ENCODE measurements at regions not wholly inside any gene's neighbourhood (a gene's known extent, or its start where the extent isn't known, plus 50 kb on each side); places are given as distances from the start of the nearest gene placed in this dataset.

DNA sequence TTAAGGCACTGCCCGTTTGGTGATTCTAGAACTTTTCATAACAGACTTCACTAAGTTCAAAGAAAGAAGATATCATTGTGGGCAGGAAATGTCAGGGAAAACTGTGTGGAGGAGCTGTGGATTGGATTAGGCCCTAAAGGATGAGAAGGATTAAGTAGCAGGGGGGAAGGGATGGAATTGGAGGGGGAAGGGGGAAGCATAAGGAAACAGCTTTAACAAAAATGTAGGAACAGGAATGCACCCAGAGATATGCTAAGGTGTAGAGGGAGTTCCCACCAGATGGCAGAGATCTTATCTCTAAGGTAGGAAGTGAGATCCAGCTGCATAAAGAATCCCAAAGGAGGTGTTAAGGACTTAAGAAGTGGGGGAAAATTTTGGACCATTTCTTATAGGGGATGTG is 114.5 kb downstream of the LARP7 start:
- Histone ChIP-seq H3K4me3 (ENCODE audit: insufficient read length, low read depth) (no peak overlapping the region), H3K9me3 (ENCODE audit: insufficient read depth, low read length) (no peaks in the 10 kb centered on the region)

DNA sequence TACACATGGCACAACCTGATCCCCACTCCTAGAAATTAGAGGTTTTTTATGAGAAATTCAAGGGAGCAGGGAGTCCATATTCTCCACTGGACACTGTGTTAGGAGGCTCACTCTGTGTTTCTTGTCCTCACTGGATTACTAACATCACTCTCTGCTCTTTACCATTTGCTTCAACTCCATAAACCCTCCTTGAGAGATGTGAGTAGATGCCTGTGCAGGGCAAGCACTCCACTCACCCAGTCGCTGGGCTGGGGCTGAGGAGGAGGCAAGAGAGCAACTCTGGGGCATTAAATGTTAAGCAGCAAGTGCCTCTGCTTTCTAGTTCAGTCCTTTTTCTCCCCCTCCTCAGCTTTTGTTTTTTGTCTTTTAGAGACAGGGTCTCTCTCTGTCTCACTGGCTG is 115.1 kb downstream of the LARP7 start:
- Histone ChIP-seq H3K36me3 (ENCODE audit: insufficient read depth, insufficient read length, low read length) (peaks cover 19% of the 10 kb centered on the region), H3K27me3 (ENCODE audit: insufficient read depth, insufficient read length) (no peaks in the 10 kb centered on the region), H3K4me1 (ENCODE audit: insufficient read depth, insufficient read length) (no peaks in the 10 kb centered on the region), H3K9me3 (ENCODE audit: insufficient read depth, low read length) (no peaks in the 10 kb centered on the region), H3K9ac (ENCODE audit: insufficient read length, low read depth) (peak overlapping the region; percentile 53), H3K4me3 (ENCODE audit: insufficient read length, low read depth) (no peak overlapping the region)
- TF ChIP-seq YY1 (IDR thresholded peaks at IDR 0.05; ENCODE audit: insufficient read depth, insufficient read length): no peak
- TF ChIP-seq SUZ12 (IDR thresholded peaks at IDR 0.05; ENCODE audit: extremely low read depth, insufficient read depth, insufficient read length): no peak
- TF ChIP-seq ZNF274 (IDR thresholded peaks at IDR 0.05; ENCODE audit: low read depth, low read length): no peak
- no peak for DNase-seq (ENCODE audit: low read depth, low spot score)

More for the DNA sequence above, 114.5 kb downstream of the LARP7 start:
- Histone ChIP-seq H3K9ac (ENCODE audit: insufficient read length, low read depth) (peak overlapping the region; percentile 74), H3K27me3 (ENCODE audit: insufficient read depth, insufficient read length) (no peaks in the 10 kb centered on the region), H3K36me3 (ENCODE audit: insufficient read depth, insufficient read length, low read length) (peaks cover 19% of the 10 kb centered on the region), H3K4me1 (ENCODE audit: insufficient read depth, insufficient read length) (no peaks in the 10 kb centered on the region)
- TF ChIP-seq ZNF274 (IDR thresholded peaks at IDR 0.05; ENCODE audit: low read depth, low read length) (no peak), YY1 (IDR thresholded peaks at IDR 0.05; ENCODE audit: insufficient read depth, insufficient read length) (no peak), SUZ12 (IDR thresholded peaks at IDR 0.05; ENCODE audit: extremely low read depth, insufficient read depth, insufficient read length) (no peak)
- DNase-seq (ENCODE audit: low read depth, low spot score): peak; percentile 74

DNA sequence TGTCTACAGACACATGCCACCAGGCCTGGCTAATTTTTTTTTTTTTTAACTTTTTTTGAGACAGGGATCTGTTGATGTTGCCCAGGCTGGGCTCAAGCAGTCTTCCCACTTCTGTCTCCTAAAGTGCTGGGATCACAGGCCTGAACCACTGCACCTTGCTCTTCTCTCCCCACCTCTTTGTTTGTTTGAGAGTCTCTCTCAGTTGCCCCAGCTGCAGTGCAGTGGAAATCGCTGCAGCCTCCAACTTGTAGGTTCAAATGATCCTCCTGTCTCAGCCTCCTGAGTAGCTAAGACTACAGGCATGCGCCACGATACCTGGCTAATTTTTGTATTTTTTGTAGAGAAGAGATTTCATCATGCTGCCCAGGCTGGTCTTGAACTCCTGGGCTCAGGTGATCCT is 115.6 kb downstream of the LARP7 start:
- peaks cover 21% of the 10 kb centered on the region for H3K36me3 ChIP-seq (ENCODE audit: insufficient read depth, insufficient read length, low read length)
- DNase-seq (ENCODE audit: low read depth, low spot score): no peak
- TF ChIP-seq ZNF274 (IDR thresholded peaks at IDR 0.05; ENCODE audit: low read depth, low read length) (no peak), SUZ12 (IDR thresholded peaks at IDR 0.05; ENCODE audit: extremely low read depth, insufficient read depth, insufficient read length) (no peak), YY1 (IDR thresholded peaks at IDR 0.05; ENCODE audit: insufficient read depth, insufficient read length) (no peak)

DNA sequence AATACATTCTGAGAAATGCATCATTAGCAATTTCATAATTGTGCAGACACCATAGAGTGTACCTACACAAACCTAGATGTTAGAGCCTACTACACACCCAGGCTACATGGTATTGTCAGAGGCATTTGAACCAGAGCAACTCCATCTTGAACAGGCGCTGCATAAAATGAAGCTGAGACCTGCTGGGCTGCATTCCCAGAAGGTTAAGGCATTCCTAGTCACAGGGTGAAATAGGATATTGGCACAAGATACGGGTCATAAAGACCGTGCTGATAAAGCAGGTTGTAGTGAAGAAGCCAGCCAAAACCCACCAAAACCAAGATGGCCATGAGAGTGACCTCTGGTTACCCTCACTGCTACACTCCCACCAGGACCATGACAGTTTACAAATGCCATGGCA is 116.4 kb downstream of the LARP7 start:
- Histone ChIP-seq H3K36me3 (ENCODE audit: insufficient read depth, insufficient read length, low read length) (peaks cover 21% of the 10 kb centered on the region), H3K4me3 (ENCODE audit: insufficient read length, low read depth) (no peak overlapping the region), H3K27me3 (ENCODE audit: insufficient read depth, insufficient read length) (no peaks in the 10 kb centered on the region), H3K9me3 (ENCODE audit: insufficient read depth, low read length) (no peaks in the 10 kb centered on the region), H3K4me1 (ENCODE audit: insufficient read depth, insufficient read length) (no peaks in the 10 kb centered on the region), H3K9ac (ENCODE audit: insufficient read length, low read depth) (no peak overlapping the region)
- no peak for DNase-seq (ENCODE audit: low read depth, low spot score)
- TF ChIP-seq YY1 (IDR thresholded peaks at IDR 0.05; ENCODE audit: insufficient read depth, insufficient read length) (no peak), ZNF274 (IDR thresholded peaks at IDR 0.05; ENCODE audit: low read depth, low read length) (no peak), SUZ12 (IDR thresholded peaks at IDR 0.05; ENCODE audit: extremely low read depth, insufficient read depth, insufficient read length) (no peak)

More for the DNA sequence above, 115.6 kb downstream of the LARP7 start:
- Histone ChIP-seq H3K4me3 (ENCODE audit: insufficient read length, low read depth) (no peak overlapping the region), H3K27me3 (ENCODE audit: insufficient read depth, insufficient read length) (no peaks in the 10 kb centered on the region), H3K9me3 (ENCODE audit: insufficient read depth, low read length) (no peaks in the 10 kb centered on the region), H3K4me1 (ENCODE audit: insufficient read depth, insufficient read length) (no peaks in the 10 kb centered on the region), H3K9ac (ENCODE audit: insufficient read length, low read depth) (no peak overlapping the region)

DNA sequence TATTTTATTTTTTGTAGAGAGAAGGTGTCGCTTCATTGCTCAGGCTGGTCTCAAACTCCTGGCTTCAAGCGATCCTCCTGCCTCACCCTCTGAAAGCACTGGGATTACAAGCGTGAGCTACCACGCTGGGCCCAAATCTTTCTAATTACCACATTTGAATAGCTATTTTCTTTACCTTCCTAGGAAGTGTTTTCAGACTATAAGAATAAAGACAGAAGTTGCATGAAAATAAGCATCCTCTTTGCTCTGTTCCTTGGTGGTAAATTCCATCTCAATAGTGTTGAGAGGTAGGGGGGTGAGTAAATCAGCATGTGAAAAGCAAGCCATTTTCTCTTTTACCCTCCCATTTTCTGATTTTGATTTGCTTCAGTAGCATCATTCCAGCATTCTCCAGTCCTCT is 122.4 kb downstream of the LARP7 start:
- no peaks in the 10 kb centered on the region for H3K9me3 ChIP-seq (ENCODE audit: insufficient read depth, low read length)
- peaks cover 3% of the 10 kb centered on the region for H3K4me1 ChIP-seq (ENCODE audit: insufficient read depth, insufficient read length)
- peaks cover 2% of the 10 kb centered on the region for H3K36me3 ChIP-seq (ENCODE audit: insufficient read depth, insufficient read length, low read length)
- TF ChIP-seq ZNF274 (IDR thresholded peaks at IDR 0.05; ENCODE audit: low read depth, low read length) (no peak), YY1 (IDR thresholded peaks at IDR 0.05; ENCODE audit: insufficient read depth, insufficient read length) (no peak)
- no peak overlapping the region for H3K4me3 ChIP-seq (ENCODE audit: insufficient read length, low read depth)
- DNase-seq (ENCODE audit: low read depth, low spot score): peak; percentile 81
- no peaks in the 10 kb centered on the region for H3K27me3 ChIP-seq (ENCODE audit: insufficient read depth, insufficient read length)
- no peak overlapping the region for H3K9ac ChIP-seq (ENCODE audit: insufficient read length, low read depth)

DNA sequence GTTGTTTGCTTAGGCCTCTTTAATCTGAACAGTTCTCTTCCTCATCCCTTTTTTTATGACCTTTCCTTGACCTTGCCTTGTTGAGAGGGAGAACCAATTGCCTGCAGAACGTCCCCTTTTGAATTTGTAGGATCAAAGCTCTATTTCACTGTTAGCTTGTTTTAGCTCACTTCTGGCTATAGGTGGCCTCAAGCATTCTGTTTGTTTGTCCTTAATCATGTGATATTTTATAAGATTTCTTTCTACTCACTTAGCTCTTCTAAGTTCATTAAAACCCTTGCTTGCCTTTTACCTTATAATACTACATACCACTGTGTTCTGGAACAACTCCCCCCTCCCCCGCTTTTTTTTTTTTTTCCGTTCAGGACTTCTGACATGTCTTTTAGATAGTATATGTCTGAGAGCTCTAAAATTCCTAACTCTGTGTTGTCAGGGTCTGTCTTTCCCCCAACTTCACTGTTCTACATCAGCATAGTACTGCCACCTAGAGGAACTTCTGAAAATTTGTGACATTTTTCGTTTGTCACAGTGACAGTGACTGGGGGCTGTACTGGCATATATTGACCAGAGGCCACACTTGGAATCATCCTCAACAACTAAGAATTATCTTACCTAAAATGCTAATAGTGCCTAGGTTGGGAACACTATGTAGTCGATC is 128.5 kb downstream of the LARP7 start:
- no peak for TF ChIP-seq ZNF274 (IDR thresholded peaks at IDR 0.05; ENCODE audit: low read depth, low read length)
- TF ChIP-seq SUZ12 (IDR thresholded peaks at IDR 0.05; ENCODE audit: extremely low read depth, insufficient read depth, insufficient read length): no peak
- TF ChIP-seq YY1 (IDR thresholded peaks at IDR 0.05; ENCODE audit: insufficient read depth, insufficient read length): no peak
- Histone ChIP-seq H3K27me3 (ENCODE audit: insufficient read depth, insufficient read length) (no peaks in the 10 kb centered on the region), H3K4me1 (ENCODE audit: insufficient read depth, insufficient read length) (no peaks in the 10 kb centered on the region), H3K9me3 (ENCODE audit: insufficient read depth, low read length) (no peaks in the 10 kb centered on the region), H3K36me3 (ENCODE audit: insufficient read depth, insufficient read length, low read length) (no peaks in the 10 kb centered on the region), H3K4me3 (ENCODE audit: insufficient read length, low read depth) (no peak overlapping the region), H3K9ac (ENCODE audit: insufficient read length, low read depth) (peak overlapping the region; percentile 68)
- DNase-seq (ENCODE audit: low read depth, low spot score): no peak

DNA sequence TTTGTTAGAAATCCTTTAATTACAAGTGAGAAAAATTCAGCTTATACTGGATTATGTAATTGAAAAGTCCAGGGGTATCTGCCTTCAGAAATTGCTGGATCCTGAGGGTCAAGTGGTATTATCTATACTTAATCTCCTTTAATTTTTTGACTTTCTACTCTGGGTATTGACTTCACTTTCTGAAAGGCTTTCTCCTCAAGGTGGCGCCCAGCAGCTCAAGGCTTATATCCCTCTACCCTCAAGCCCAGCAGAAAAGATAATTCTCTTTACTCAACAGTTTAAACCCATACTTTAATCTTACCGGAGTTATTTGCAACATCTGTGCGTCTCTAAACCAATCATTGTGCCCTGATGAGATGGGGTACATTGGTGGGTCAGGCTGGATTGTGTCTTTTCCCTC is 129.5 kb downstream of the LARP7 start:
- Histone ChIP-seq H3K4me1 (ENCODE audit: insufficient read depth, insufficient read length) (no peaks in the 10 kb centered on the region), H3K36me3 (ENCODE audit: insufficient read depth, insufficient read length, low read length) (no peaks in the 10 kb centered on the region), H3K4me3 (ENCODE audit: insufficient read length, low read depth) (no peak overlapping the region), H3K9me3 (ENCODE audit: insufficient read depth, low read length) (no peaks in the 10 kb centered on the region), H3K27me3 (ENCODE audit: insufficient read depth, insufficient read length) (no peaks in the 10 kb centered on the region), H3K9ac (ENCODE audit: insufficient read length, low read depth) (no peak overlapping the region)
- TF ChIP-seq ZNF274 (IDR thresholded peaks at IDR 0.05; ENCODE audit: low read depth, low read length) (no peak), SUZ12 (IDR thresholded peaks at IDR 0.05; ENCODE audit: extremely low read depth, insufficient read depth, insufficient read length) (no peak), YY1 (IDR thresholded peaks at IDR 0.05; ENCODE audit: insufficient read depth, insufficient read length) (no peak)
- DNase-seq (ENCODE audit: low read depth, low spot score): no peak
